Natural killer cell (primary cell): ENCODE measurements at regions not wholly inside any gene's neighbourhood (a gene's known extent, or its start where the extent isn't known, plus 50 kb on each side); places are given as distances from the start of the nearest gene placed in this dataset.

Experiments
- ATAC-seq, 3 donors: fragments of 150-1000 bp in 2 of 3; fragments of 200-7000 bp in 1 of 3; cut with Tn5 transposase; 1 replicate in 1 of 3; 2 replicates in 2 of 3; pipeline ENCODE4 v1.10.0; 2021; ENCODE audit warnings: mild to moderate bottlenecking in 2 of 3, moderate library complexity in 2 of 3
- DNase-seq, 2 donors: peaks; one replicate each; pipeline versions ENCODE4 v3.0.0 to v3.0.0-alpha.2; 2013 to 2021; ENCODE audit warnings: mixed read lengths in 1 of 2
- H3K27ac ChIP-seq: one replicate; pipeline ENCODE4 v1.5.1; 2013; ENCODE audit warnings: mild to moderate bottlenecking, low read length
- H3K27me3 ChIP-seq: one replicate; pipeline ENCODE4 v1.6.1; 2013; ENCODE audit warnings: low read length; ENCODE audit not compliant: control insufficient read depth, insufficient read depth
- H3K36me3 ChIP-seq: one replicate; pipeline ENCODE4 v1.6.1; 2013; ENCODE audit warnings: low read length; ENCODE audit not compliant: control insufficient read depth, insufficient read depth
- H3K4me1 ChIP-seq: one replicate; pipeline ENCODE4 v1.6.1; 2013; ENCODE audit warnings: low read length; ENCODE audit not compliant: control insufficient read depth, insufficient read depth
- H3K4me3 ChIP-seq: one replicate; pipeline ENCODE4 v1.5.1; 2013; ENCODE audit warnings: low read length
- H3K9me3 ChIP-seq: one replicate; pipeline ENCODE4 v1.6.1; 2013; ENCODE audit warnings: low read length; ENCODE audit not compliant: control insufficient read depth, insufficient read depth
- H3K27ac Mint-ChIP-seq, 2 donors: one replicate each; pipeline ENCODE4 v1.8.0; 2022; ENCODE audit warnings: mild to moderate bottlenecking in 2 of 2, mixed read lengths in 2 of 2, moderate library complexity in 1 of 2
- H3K27me3 Mint-ChIP-seq, 2 donors: one replicate each; pipeline ENCODE4 v1.8.0; 2022; ENCODE audit warnings: low read depth in 2 of 2, mixed read lengths in 2 of 2
- H3K36me3 Mint-ChIP-seq: one replicate; pipeline ENCODE4 v1.8.0; 2022; ENCODE audit warnings: mixed read lengths
- H3K4me1 Mint-ChIP-seq, 2 donors: one replicate each; pipeline ENCODE4 v1.8.0; 2022; ENCODE audit warnings: mixed read lengths in 2 of 2
- H3K4me3 Mint-ChIP-seq: one replicate; pipeline ENCODE4 v1.8.0; 2022; ENCODE audit warnings: mild to moderate bottlenecking, moderate library complexity, mixed read lengths
- H3K9me3 Mint-ChIP-seq, 2 donors: one replicate each; pipeline ENCODE4 v1.8.0; 2022; ENCODE audit warnings: mixed read lengths in 2 of 2
- CTCF ChIP-seq: fragments of 200-600 bp; IDR thresholded peaks from one replicate; pipeline ENCODE4 v1.8.0; 2022; ENCODE audit warnings: antibody characterized with exemption
- WGBS: methylation state at CpG from one replicate; pipeline ENCODE4 v1.1.7; 2013; ENCODE audit warnings: missing lambda C conversion rate; ENCODE audit not compliant: insufficient coverage; 5-methylcytosine and 5-hydroxymethylcytosine counted together
- intact Hi-C: fragments of 100-400 bp; cut with micrococcal nuclease; formaldehyde crosslinking; loops from one replicate; pipeline ENCODE4 v1.14.2; 2022

DNA sequence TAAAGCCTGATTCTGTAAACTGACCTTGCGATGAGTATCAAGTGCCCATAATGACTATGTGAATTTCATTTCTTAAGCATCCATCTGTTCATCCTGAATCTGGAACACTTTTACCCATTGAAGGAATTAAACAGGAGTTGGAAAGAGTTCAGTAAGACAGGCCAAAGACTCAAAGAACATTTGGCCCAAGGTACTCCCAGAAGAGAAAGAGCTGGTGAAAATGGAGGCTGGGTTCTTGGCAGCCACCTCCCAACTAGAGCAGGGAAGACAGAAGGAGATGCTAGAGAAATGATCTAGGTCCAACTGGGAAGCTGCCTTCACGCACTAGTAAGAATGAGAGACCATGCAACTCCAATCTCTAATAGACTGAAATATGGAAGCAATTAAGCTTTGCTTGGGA, 57.1 kb upstream of the ADRA1D start:
- no peak overlapping the region for H3K27ac Mint-ChIP-seq
- no peak overlapping the region for H3K27ac ChIP-seq
- H3K36me3 Mint-ChIP-seq = no peaks in the 10 kb centered on the region
- no peaks in the 10 kb centered on the region for H3K4me1 ChIP-seq
- 97% methylated on average over 2 of the region's 2 CpGs for WGBS
- H3K27me3 ChIP-seq = no peaks in the 10 kb centered on the region
- H3K36me3 ChIP-seq = no peaks in the 10 kb centered on the region
- intact Hi-C loops = no loop called here
- H3K4me3 Mint-ChIP-seq = no peak overlapping the region
- no peak for TF ChIP-seq CTCF
- no peak overlapping the region for H3K4me3 ChIP-seq
- no peaks in the 10 kb centered on the region for H3K4me1 Mint-ChIP-seq
- DNase-seq (no peak), ATAC-seq (no peak)
- peaks cover 0 to under 1% of the 10 kb centered on the region in 2 donors for H3K9me3 Mint-ChIP-seq
- H3K9me3 ChIP-seq = no peaks in the 10 kb centered on the region
- H3K27me3 Mint-ChIP-seq = peaks cover 8% of the 10 kb centered on the region in 2 donors

- H3K4me1 Mint-ChIP-seq = no peaks in the 10 kb centered on the region
- H3K27me3 ChIP-seq = no peaks in the 10 kb centered on the region
- no peak overlapping the region for H3K4me3 Mint-ChIP-seq
- H3K36me3 ChIP-seq = no peaks in the 10 kb centered on the region
- TF ChIP-seq CTCF = no peak
- no peak overlapping the region for H3K4me3 ChIP-seq
- H3K4me1 ChIP-seq = no peaks in the 10 kb centered on the region
- no peaks in the 10 kb centered on the region for H3K36me3 Mint-ChIP-seq
- ATAC-seq (no peak), DNase-seq (no peak)
- H3K9me3 Mint-ChIP-seq = no peaks in the 10 kb centered on the region
- H3K9me3 ChIP-seq = no peaks in the 10 kb centered on the region
- H3K27ac ChIP-seq = no peak overlapping the region
- WGBS = 52% methylated on average over 5 of the region's 5 CpGs
- H3K27me3 Mint-ChIP-seq = peaks cover 8 to 9% of the 10 kb centered on the region in 2 donors
- H3K27ac Mint-ChIP-seq = no peak overlapping the region
- intact Hi-C loops = no loop called here
These were observed 56.0 kb upstream of the ADRA1D start for GRCh38 chr20:4305091-4305490.

DNA sequence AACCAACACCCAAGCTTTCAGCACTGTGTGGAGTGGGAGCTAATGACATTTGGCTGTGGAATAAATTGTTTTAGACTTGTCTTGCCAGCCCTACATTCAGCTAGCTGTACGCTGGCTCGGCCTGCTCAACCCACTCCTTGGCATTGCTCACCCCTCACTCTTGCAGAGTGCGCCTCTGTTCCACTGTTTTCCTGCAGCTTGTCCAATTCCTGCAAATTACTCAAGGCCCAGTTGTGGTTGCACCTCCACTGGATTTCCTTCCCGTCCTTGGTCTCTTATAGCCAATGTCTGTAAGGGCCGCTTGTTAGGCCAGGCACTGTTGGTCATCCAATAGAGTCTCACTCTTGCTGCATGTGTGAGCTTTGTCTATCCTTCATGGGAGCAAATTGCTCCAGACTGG, 55.5 kb upstream of the ADRA1D start:
- no peaks in the 10 kb centered on the region for H3K4me1 ChIP-seq
- no peak overlapping the region for H3K4me3 Mint-ChIP-seq
- intact Hi-C loops = no loop called here
- no peaks in the 10 kb centered on the region for H3K27me3 ChIP-seq
- H3K9me3 ChIP-seq = no peaks in the 10 kb centered on the region
- H3K36me3 Mint-ChIP-seq = no peaks in the 10 kb centered on the region
- no peaks in the 10 kb centered on the region for H3K4me1 Mint-ChIP-seq
- WGBS = 93% methylated on average over 5 of the region's 5 CpGs
- peaks cover 8 to 9% of the 10 kb centered on the region in 2 donors for H3K27me3 Mint-ChIP-seq
- no peak for TF ChIP-seq CTCF
- H3K9me3 Mint-ChIP-seq = no peaks in the 10 kb centered on the region
- DNase-seq = no peak
- no peak for ATAC-seq
- H3K36me3 ChIP-seq = no peaks in the 10 kb centered on the region
- H3K4me3 ChIP-seq = no peak overlapping the region
- H3K27ac Mint-ChIP-seq = no peak overlapping the region
- H3K27ac ChIP-seq = no peak overlapping the region

DNA sequence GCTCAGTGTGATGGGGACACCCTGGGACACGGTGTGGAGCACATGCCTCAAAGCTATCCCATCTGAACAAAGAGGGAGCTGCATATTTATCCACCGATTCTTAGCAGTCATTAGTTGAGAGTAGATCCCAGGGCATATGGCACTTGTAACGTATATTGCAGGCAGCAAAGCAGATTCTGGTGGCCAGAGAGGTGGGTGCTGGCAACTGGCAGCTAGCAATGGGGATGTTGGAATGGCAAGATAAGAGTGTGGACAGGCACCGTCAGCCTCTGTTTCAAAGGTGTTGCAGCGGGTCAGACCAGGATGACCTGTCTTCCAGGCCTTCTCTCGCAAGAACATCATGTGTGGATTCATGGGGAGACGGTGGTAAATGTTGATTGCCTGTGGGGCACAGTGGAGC, 54.0 kb upstream of the ADRA1D start:
- ATAC-seq = no peak
- Histone ChIP-seq H3K36me3 (no peaks in the 10 kb centered on the region), H3K9me3 (no peaks in the 10 kb centered on the region), H3K4me3 (no peak overlapping the region), H3K27me3 (no peaks in the 10 kb centered on the region), H3K27ac (no peak overlapping the region), H3K4me1 (no peaks in the 10 kb centered on the region)
- Mint-ChIP-seq H3K4me1 (no peaks in the 10 kb centered on the region), H3K36me3 (no peaks in the 10 kb centered on the region), H3K27ac (no peak overlapping the region), H3K9me3 (no peaks in the 10 kb centered on the region), H3K4me3 (no peak overlapping the region), H3K27me3 (peaks cover 8 to 16% of the 10 kb centered on the region in 2 donors)
- intact Hi-C loops = no loop called here
- TF ChIP-seq CTCF = no peak
- no peak for DNase-seq
- WGBS = 86% methylated on average over 7 of the region's 7 CpGs
